ENCODE measurements at regions not wholly inside any gene's neighbourhood (a gene's known extent, or its start where the extent isn't known, plus 50 kb on each side); places are given as distances from the start of the nearest gene placed in this dataset.

DNA sequence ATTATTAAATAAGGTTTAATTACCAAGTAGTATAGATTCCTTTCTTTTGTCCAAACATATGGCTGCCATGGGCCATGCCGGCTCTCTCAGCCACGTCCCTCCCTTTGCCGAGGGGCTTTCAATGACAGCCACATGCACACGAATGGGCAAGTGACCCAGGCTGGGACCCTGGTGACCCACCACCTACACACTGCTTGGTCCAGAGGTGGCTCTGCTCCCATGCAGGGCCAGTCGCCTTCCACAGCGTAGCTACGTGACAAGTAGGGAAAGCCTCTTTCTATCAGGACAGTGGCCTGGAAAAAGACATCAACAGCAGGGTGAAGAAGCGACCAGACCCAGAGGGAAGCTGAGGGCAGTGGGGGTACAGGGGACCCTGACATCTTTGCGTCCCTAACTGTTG is 152.8 kb upstream of the CST7 start:
- DNase-seq (ENCODE audit: low read depth): no peak

- DNase-seq (ENCODE audit: low read depth): no peak
Measured at GRCh38 chr20:24797113-24797512, 152.0 kb upstream of the CST7 start.

- no peak for DNase-seq (ENCODE audit: low read depth)
Measured at GRCh38 chr20:24797745-24798655, 151.1 kb upstream of the CST7 start.

- DNase-seq (ENCODE audit: low read depth): peak; percentile 75
Measured at GRCh38 chr20:24798930-24799705, 150.0 kb upstream of the CST7 start.

DNA sequence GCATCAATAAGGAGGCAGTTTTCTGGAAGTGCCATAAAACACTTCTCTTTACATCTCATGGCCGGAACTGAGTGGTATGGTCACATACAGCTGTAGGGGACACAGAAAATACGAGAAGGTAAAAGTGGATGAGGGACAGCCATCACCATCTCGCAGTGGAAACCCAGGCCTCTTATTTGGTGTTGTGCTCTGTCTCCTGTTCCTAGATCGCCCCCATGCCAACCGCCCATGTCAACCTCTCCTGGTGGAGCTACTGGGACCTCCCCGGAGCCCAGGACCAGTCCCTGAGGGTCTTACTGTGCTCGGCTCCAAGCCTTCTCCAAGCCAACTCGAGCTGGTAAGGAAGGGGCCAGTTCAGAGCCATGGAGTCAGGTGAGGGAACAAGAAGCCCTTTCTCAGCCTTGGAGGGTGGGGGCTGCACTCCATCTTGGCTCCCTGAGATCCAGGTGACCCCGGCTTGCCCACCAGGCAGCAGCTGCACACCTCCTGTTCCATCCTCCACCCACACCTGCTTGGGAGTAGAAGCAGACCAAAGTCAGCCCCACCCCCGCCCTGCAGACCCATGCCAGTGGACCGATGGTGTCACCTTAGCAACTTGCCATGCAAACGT is 149.0 kb upstream of the CST7 start:
- no peak for DNase-seq (ENCODE audit: low read depth)

- no peak for DNase-seq (ENCODE audit: low read depth)
Measured at GRCh38 chr20:24802286-24802820, 146.7 kb upstream of the CST7 start.

GRCh38 chr20:24804481-24805206 is 144.4 kb upstream of the CST7 start:
- no peak for DNase-seq (ENCODE audit: low read depth)

GRCh38 chr20:24805456-24806238 is 143.4 kb upstream of the CST7 start:
- no peak for DNase-seq (ENCODE audit: low read depth)

- DNase-seq (ENCODE audit: low read depth): no peak
Measured at GRCh38 chr20:24806705-24807676, 142.1 kb upstream of the CST7 start.

DNA sequence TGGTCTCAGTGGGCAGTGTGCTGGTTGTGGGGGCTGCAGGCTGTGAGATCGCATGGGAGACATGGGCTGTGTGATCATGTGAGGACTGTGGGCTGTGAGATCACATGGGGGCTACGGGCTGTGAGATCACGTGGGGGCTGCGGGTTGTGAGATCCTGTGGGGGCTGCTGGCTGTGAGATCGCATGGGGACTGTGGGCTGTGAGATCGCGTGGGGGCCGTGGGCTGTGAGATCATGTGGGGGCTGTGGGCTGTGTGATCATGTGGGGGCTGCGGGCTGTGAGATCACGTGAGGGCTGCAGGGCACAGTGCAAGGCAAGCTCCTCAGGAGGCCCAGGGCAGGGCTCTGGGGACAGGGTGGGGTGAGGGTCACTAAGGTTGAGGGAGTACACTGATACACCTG is 140.5 kb upstream of the CST7 start:
- no peak for DNase-seq (ENCODE audit: low read depth)

DNA sequence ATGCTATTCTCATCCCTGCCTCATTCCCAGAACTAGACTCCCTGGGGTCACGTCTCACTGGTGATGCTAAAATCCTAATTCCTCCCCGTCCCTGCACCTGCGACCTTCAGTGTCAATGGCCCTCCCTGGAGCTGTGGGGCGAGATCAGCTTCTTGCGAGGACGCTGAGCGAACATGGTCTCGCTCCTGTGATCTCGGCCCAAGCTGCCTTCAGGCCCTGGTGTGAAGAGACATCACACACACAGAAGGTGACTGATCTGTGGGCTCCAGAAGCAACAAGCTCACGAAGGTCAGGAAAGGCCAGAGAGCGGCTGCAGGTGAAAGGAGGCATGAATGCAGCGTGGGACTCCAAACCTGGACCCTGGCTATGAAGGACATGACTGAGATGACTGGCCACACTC is 139.5 kb upstream of the CST7 start:
- DNase-seq (ENCODE audit: low read depth): no peak

- DNase-seq (ENCODE audit: low read depth): no peak
Measured at GRCh38 chr20:24810676-24811407, 138.2 kb upstream of the CST7 start.

- DNase-seq (ENCODE audit: low read depth): no peak
Measured at GRCh38 chr20:24812373-24812772, 136.7 kb upstream of the CST7 start.

DNA sequence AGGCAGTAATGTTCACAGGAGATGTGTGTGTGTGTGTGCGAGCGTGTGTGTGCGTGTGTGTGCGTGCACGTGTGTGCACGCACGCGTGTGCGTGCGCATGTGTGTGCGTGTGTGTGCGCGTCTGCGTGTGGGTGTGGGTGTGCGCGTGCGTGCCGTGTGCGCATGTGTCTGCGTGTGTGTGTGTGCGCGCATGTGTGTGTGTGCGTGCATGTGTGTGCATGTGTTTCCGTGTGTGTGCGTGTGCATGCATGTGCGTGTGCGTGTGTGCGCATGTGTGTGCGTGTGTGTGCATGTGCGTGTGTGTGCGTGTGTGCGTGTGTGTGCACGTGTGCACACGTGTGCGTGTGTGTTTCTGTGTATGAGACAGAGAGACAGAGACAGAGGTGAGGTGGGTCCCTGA is 136.0 kb upstream of the CST7 start:
- no peak for DNase-seq (ENCODE audit: low read depth)

GRCh38 chr20:24813496-24813895 is 135.6 kb upstream of the CST7 start:
- DNase-seq (ENCODE audit: low read depth): no peak

DNA sequence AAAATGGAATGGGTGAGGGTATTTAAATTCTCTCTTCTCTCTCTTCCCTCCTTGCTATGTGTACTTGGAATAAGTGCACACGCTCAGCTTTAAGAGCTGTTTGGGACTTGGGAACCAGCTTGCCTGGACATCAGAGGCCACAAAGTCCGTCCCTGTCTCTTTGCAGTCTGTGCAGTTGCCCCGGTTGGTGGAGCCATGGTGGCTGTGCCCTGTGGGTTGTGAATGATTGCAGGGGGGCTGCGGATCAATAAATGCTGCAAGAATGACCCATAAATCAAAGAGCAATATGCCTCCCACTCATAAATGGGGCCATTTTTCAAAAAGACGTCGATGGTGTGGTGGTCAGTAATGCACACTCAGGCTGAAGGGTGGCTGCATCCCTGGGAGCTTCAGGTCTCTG is 135.1 kb upstream of the CST7 start:
- DNase-seq (ENCODE audit: low read depth): no peak

- DNase-seq (ENCODE audit: low read depth): no peak
Measured at GRCh38 chr20:24814556-24815195, 134.4 kb upstream of the CST7 start.

DNA sequence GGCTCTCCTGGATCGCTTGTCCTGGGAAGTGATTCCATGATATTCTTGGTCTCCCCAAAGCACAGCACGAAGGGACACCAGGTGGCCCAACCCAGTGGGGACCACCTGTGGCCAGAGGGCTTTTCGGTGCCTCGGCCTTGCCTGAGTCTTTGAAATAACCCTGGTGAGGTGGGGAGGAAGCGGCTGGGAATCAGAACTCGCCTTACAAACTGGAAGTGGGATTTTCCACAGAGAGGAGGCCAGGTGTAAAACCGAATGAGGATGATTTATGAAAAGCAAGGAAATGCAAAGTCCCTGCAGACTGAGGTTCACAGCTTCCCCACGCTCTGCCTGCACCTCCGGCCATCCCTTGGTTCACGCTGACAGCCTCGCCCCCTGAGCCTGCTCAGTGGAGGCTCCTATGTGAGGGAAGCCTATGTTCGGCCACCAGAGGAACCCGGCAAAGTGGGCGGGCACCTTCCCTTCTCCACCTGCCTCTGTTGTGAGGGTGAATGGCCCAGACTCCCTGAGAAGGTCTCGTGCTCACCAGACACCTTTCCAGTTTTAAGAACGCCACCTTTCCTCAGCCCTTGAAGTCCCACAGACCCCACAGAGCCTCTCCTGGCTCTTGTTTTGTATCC is 133.8 kb upstream of the CST7 start:
- no peak for DNase-seq (ENCODE audit: low read depth)
